ENCODE measurements at regions not wholly inside any gene's neighbourhood (a gene's known extent, or its start where the extent isn't known, plus 50 kb on each side); places are given as distances from the start of the nearest gene placed in this dataset.

DNA sequence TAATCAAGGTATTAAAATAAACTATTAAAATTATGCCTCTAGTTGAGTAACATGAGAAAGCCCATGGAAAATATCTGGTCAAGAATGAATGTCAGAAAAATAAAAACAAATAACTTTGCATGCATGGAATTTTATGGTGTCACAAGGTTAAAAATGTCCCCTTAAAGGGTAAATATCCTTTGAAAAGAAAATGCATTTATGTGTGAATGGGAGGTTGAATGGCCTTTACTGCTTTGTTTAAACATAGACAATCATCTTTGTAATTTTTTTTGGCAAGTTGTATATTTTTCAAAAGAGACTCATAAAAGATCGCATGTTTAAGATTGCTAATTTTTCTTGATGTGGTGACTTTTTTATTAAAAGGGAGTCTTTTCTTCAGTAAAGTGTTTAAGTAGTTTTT, 564.2 kb downstream of the NR2F2 start:
- Histone ChIP-seq H3K9me3 (ENCODE audit: control insufficient read depth, insufficient read depth, low read depth, low read length) (no peaks in the 10 kb centered on the region), H3K4me3 (ENCODE audit: low read depth, low read length) (no peak overlapping the region), H3K36me3 (ENCODE audit: control insufficient read depth in 2 of 2, insufficient read depth in 1 of 2, low read length in 2 of 2) (no peaks in the 10 kb centered on the region), H3K27ac (ENCODE audit: extremely low read depth, low read depth, low read length) (no peak overlapping the region), H3K4me1 (ENCODE audit: control insufficient read depth, insufficient read depth, low read length) (peaks cover 7% of the 10 kb centered on the region; the same call in 1 of the 2 replicates)
- POLR2A ChIA-PET: no interaction called here
- TF ChIP-seq, protein P1, sequence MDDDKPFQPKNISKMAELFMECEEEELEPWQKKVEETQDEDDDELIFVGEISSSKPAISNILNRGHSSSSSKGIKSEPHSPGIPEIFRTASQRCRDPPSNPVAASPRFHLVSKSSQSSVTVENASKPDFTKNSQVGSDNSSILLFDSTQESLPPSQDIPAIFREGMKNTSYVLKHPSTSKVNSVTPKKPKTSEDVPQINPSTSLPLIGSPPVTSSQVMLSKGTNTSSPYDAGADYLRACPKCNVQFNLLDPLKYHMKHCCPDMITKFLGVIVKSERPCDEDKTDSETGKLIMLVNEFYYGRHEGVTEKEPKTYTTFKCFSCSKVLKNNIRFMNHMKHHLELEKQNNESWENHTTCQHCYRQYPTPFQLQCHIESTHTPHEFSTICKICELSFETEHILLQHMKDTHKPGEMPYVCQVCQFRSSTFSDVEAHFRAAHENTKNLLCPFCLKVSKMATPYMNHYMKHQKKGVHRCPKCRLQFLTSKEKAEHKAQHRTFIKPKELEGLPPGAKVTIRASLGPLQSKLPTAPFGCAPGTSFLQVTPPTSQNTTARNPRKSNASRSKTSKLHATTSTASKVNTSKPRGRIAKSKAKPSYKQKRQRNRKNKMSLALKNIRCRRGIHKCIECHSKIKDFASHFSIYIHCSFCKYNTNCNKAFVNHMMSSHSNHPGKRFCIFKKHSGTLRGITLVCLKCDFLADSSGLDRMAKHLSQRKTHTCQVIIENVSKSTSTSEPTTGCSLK (tag by site-specific recombination; IDR thresholded peaks at IDR 0.05): no peak
- TF ChIP-seq SP7 (tag by site-specific recombination; IDR thresholded peaks at IDR 0.05) (no peak), ZNF157 (tag by site-specific recombination; IDR thresholded peaks at IDR 0.05) (no peak), ZNF791 (tag by site-specific recombination; IDR thresholded peaks at IDR 0.05) (no peak), HOXC10 (CRISPR knock-in tag; IDR thresholded peaks at IDR 0.05) (no peak), ZNF473 (tag by site-specific recombination; IDR thresholded peaks at IDR 0.05) (no peak), KLF8 (tag by site-specific recombination; IDR thresholded peaks at IDR 0.05) (no peak), ZNF76 (tag by site-specific recombination; IDR thresholded peaks at IDR 0.05; ENCODE audit: borderline replicate concordance, low read depth) (no peak), MEIS1 (CRISPR knock-in tag; IDR thresholded peaks at IDR 0.05; ENCODE audit: borderline replicate concordance) (no peak), KLF10 (tag by site-specific recombination; IDR thresholded peaks at IDR 0.05) (no peak), ZNF114 (tag by site-specific recombination; IDR thresholded peaks at IDR 0.05) (no peak), YY2 (tag by site-specific recombination; IDR thresholded peaks at IDR 0.05) (no peak), MZF1 (tag by site-specific recombination; IDR thresholded peaks at IDR 0.05; ENCODE audit: borderline replicate concordance) (no peak), ZNF514 (tag by site-specific recombination; IDR thresholded peaks at IDR 0.05) (no peak), ZNF16 (tag by site-specific recombination; IDR thresholded peaks at IDR 0.05; ENCODE audit: low read depth) (no peak), ZNF670 (tag by site-specific recombination; IDR thresholded peaks at IDR 0.05; ENCODE audit: low read depth) (no peak), GLIS1 (tag by site-specific recombination; IDR thresholded peaks at IDR 0.05) (no peak)
- TF ChIP-seq, protein P2, sequence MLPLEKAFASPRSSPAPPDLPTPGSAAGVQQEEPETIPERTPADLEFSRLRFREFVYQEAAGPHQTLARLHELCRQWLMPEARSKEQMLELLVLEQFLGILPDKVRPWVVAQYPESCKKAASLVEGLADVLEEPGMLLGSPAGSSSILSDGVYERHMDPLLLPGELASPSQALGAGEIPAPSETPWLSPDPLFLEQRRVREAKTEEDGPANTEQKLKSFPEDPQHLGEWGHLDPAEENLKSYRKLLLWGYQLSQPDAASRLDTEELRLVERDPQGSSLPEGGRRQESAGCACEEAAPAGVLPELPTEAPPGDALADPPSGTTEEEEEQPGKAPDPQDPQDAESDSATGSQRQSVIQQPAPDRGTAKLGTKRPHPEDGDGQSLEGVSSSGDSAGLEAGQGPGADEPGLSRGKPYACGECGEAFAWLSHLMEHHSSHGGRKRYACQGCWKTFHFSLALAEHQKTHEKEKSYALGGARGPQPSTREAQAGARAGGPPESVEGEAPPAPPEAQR (tag by site-specific recombination; IDR thresholded peaks at IDR 0.05): no peak
- TF ChIP-seq, protein P3, sequence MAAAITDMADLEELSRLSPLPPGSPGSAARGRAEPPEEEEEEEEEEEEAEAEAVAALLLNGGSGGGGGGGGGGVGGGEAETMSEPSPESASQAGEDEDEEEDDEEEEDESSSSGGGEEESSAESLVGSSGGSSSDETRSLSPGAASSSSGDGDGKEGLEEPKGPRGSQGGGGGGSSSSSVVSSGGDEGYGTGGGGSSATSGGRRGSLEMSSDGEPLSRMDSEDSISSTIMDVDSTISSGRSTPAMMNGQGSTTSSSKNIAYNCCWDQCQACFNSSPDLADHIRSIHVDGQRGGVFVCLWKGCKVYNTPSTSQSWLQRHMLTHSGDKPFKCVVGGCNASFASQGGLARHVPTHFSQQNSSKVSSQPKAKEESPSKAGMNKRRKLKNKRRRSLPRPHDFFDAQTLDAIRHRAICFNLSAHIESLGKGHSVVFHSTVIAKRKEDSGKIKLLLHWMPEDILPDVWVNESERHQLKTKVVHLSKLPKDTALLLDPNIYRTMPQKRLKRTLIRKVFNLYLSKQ (tag by site-specific recombination; IDR thresholded peaks at IDR 0.05; ENCODE audit: borderline replicate concordance): no peak
- CTCF ChIA-PET: no interaction called here

DNA sequence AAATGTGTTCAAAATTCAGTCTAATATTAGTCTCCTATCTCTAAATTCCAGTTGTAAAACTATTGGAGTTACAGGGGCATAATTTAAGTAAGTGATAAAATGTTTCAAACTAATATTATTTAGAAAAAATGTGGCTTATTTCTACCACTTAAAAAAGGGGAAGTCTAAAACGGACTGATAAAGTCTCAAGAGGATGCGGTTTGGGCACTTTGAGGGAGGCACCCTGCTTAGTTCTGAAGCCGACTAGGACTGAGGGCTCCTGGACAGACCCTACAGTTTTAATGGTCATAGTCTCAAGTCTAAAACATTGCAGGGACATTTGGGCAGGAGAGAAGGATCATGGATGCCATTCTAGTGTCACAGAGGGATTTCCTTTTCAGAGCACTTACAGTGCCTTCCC, 566.3 kb downstream of the NR2F2 start:
- no peaks in the 10 kb centered on the region for H3K36me3 ChIP-seq (ENCODE audit: control insufficient read depth in 2 of 2, insufficient read depth in 1 of 2, low read length in 2 of 2)
- no peaks in the 10 kb centered on the region for H3K9me3 ChIP-seq (ENCODE audit: control insufficient read depth, insufficient read depth, low read depth, low read length)
- ChIA-PET POLR2A (no interaction called here), CTCF (no interaction called here)
- H3K4me1 ChIP-seq (ENCODE audit: control insufficient read depth, insufficient read depth, low read length): peaks cover 7% of the 10 kb centered on the region; the same call in 1 of the 2 replicates
- H3K27ac ChIP-seq (ENCODE audit: extremely low read depth, low read depth, low read length): no peak overlapping the region
- no peak overlapping the region for H3K4me3 ChIP-seq (ENCODE audit: low read depth, low read length)
- TF ChIP-seq ZFHX2 (tag by site-specific recombination; conservative IDR thresholded peaks at IDR 0.05) (no peak), SP7 (tag by site-specific recombination; IDR thresholded peaks at IDR 0.05) (no peak), ZNF777 (tag by site-specific recombination; IDR thresholded peaks at IDR 0.05; ENCODE audit: borderline replicate concordance) (no peak), ZNF140 (tag by site-specific recombination; IDR thresholded peaks at IDR 0.05) (no peak), ZNF76 (tag by site-specific recombination; IDR thresholded peaks at IDR 0.05; ENCODE audit: borderline replicate concordance, low read depth) (no peak), ZNF664 (tag by site-specific recombination; IDR thresholded peaks at IDR 0.05) (no peak), ZNF239 (tag by site-specific recombination; IDR thresholded peaks at IDR 0.05) (no peak), BCL11B (tag by site-specific recombination; IDR thresholded peaks at IDR 0.05; ENCODE audit: low read depth) (no peak), ZNF302 (tag by site-specific recombination; IDR thresholded peaks at IDR 0.05; ENCODE audit: low read depth) (no peak), ZNF174 (tag by site-specific recombination; IDR thresholded peaks at IDR 0.05) (no peak), ZNF701 (tag by site-specific recombination; IDR thresholded peaks at IDR 0.05) (no peak), ZNF837 (tag by site-specific recombination; IDR thresholded peaks at IDR 0.05) (no peak)
- TF ChIP-seq, protein P4, sequence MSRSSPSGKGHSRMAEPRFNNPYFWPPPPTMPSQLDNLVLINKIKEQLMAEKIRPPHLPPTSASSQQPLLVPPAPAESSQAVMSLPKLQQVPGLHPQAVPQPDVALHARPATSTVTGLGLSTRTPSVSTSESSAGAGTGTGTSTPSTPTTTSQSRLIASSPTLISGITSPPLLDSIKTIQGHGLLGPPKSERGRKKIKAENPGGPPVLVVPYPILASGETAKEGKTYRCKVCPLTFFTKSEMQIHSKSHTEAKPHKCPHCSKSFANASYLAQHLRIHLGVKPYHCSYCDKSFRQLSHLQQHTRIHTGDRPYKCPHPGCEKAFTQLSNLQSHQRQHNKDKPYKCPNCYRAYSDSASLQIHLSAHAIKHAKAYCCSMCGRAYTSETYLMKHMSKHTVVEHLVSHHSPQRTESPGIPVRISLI (tag by site-specific recombination; IDR thresholded peaks at IDR 0.05): no peak
- TF ChIP-seq, protein P5, sequence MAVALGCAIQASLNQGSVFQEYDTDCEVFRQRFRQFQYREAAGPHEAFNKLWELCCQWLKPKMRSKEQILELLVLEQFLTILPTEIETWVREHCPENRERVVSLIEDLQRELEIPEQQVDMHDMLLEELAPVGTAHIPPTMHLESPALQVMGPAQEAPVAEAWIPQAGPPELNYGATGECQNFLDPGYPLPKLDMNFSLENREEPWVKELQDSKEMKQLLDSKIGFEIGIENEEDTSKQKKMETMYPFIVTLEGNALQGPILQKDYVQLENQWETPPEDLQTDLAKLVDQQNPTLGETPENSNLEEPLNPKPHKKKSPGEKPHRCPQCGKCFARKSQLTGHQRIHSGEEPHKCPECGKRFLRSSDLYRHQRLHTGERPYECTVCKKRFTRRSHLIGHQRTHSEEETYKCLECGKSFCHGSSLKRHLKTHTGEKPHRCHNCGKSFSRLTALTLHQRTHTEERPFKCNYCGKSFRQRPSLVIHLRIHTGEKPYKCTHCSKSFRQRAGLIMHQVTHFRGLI (tag by site-specific recombination; IDR thresholded peaks at IDR 0.05): no peak

All from HEK293 (cell line).